Smooth muscle cell (in vitro differentiated cells): ENCODE measurements at regions not wholly inside any gene's neighbourhood (a gene's known extent, or its start where the extent isn't known, plus 50 kb on each side); places are given as distances from the start of the nearest gene placed in this dataset.

Experiments used
- DNase-seq: peaks from one replicate; lab custom pipeline; 2025; ENCODE audit not compliant: unreplicated experiment; lab: John Stamatoyannopoulos, UW
- H2AFZ ChIP-seq: fragments of 200-600 bp; sonication (generic); 2 replicates; pipeline ENCODE4 v1.6.0; 2016; ENCODE audit warnings: antibody characterized with exemption, low read depth, mild to moderate bottlenecking
- H3F3A ChIP-seq: fragments of 200-600 bp; sonication (generic); 2 replicates; pipeline ENCODE4 v1.6.0; 2017; ENCODE audit warnings: antibody characterized with exemption, low read depth
- H3K27ac ChIP-seq: fragments of 200-600 bp; sonication (generic); 2 replicates; pipeline ENCODE4 v1.5.1; 2016; ENCODE audit warnings: low read depth, mild to moderate bottlenecking
- H3K27me3 ChIP-seq: fragments of 200-600 bp; sonication (generic); 2 replicates; pipeline ENCODE4 v1.6.1; 2016; ENCODE audit warnings: low read depth, mild to moderate bottlenecking
- H3K36me3 ChIP-seq: fragments of 200-600 bp; sonication (generic); 2 replicates; pipeline ENCODE4 v1.5.1; 2016; ENCODE audit warnings: low read depth
- H3K4me1 ChIP-seq: fragments of 200-600 bp; sonication (generic); 2 replicates; pipeline ENCODE4 v1.5.1; 2016; ENCODE audit warnings: low read depth
- H3K4me2 ChIP-seq: fragments of 200-600 bp; sonication (generic); 2 replicates; pipeline ENCODE4 v1.6.0; 2016; ENCODE audit warnings: mild to moderate bottlenecking
- H3K4me3 ChIP-seq: fragments of 200-600 bp; sonication (generic); 2 replicates; pipeline ENCODE4 v1.5.1; 2016; ENCODE audit warnings: mild to moderate bottlenecking
- H3K79me2 ChIP-seq: fragments of 200-600 bp; sonication (generic); 2 replicates; pipeline ENCODE4 v1.6.0; 2016; ENCODE audit warnings: low read depth, mild to moderate bottlenecking
- H3K9ac ChIP-seq: fragments of 200-600 bp; sonication (generic); 2 replicates; pipeline ENCODE4 v1.6.0; 2016; ENCODE audit warnings: low read depth
- H3K9me3 ChIP-seq: fragments of 200-600 bp; sonication (generic); replicated peaks from 2 replicates; pipeline ENCODE4 v1.5.1; 2016; ENCODE audit warnings: low read depth
- H4K20me1 ChIP-seq: fragments of 200-600 bp; sonication (generic); 2 replicates; pipeline ENCODE4 v1.6.0; 2016; ENCODE audit warnings: low read depth
- CTCF ChIP-seq: fragments of 200-600 bp; sonication (generic); IDR thresholded peaks from 2 replicates; pipeline ENCODE4 v1.5.1; 2017; ENCODE audit warnings: borderline replicate concordance, mild to moderate bottlenecking, antibody characterized with exemption; ENCODE audit not compliant: insufficient read depth, poor library complexity, severe bottlenecking
- WGBS: methylation state at CpG from one replicate; pipeline ENCODE4 v1.1.7; 2016; ENCODE audit warnings: low lambda C conversion rate; 5-methylcytosine and 5-hydroxymethylcytosine counted together

- no peaks in the 10 kb centered on the region for H3K79me2 ChIP-seq
- H3K9me3 ChIP-seq: no peaks in the 10 kb centered on the region
- no peak overlapping the region for H3K4me2 ChIP-seq
- H3K27ac ChIP-seq: no peak overlapping the region
- H3K27me3 ChIP-seq: no peaks in the 10 kb centered on the region
- no peak for DNase-seq
- no peaks in the 10 kb centered on the region for H3K4me1 ChIP-seq
- WGBS: 90% methylated on average over 3 of the region's 3 CpGs
- no peak overlapping the region for H2AFZ ChIP-seq
- no peak overlapping the region for H3K9ac ChIP-seq
- H3K36me3 ChIP-seq: no peaks in the 10 kb centered on the region
- H4K20me1 ChIP-seq: no peaks in the 10 kb centered on the region
- no peaks in the 10 kb centered on the region for H3F3A ChIP-seq
- no peak for TF ChIP-seq CTCF
- no peak overlapping the region for H3K4me3 ChIP-seq
Observed at GRCh38 chr10:30793093-30793492, 163.5 kb upstream of the LYZL2 start.

GRCh38 chr10:30792025-30792424, 162.5 kb upstream of the LYZL2 start:
- WGBS: 83% methylated on average over 2 of the region's 2 CpGs
- TF ChIP-seq CTCF: no peak

GRCh38 chr10:30791197-30791611, 161.7 kb upstream of the LYZL2 start:
- Histone ChIP-seq H3K4me3 (no peak overlapping the region), H3F3A (no peaks in the 10 kb centered on the region), H3K4me2 (no peak overlapping the region), H4K20me1 (no peaks in the 10 kb centered on the region), H3K9me3 (no peaks in the 10 kb centered on the region), H3K27ac (no peak overlapping the region), H3K4me1 (no peaks in the 10 kb centered on the region), H2AFZ (no peak overlapping the region), H3K9ac (no peak overlapping the region), H3K79me2 (no peaks in the 10 kb centered on the region), H3K36me3 (no peaks in the 10 kb centered on the region), H3K27me3 (no peaks in the 10 kb centered on the region)
- WGBS: 73% methylated on average over 5 of the region's 5 CpGs
- TF ChIP-seq CTCF: no peak
- no peak for DNase-seq

More at GRCh38 chr10:30792025-30792424, 162.5 kb upstream of the LYZL2 start:
- H3K4me1 ChIP-seq: no peaks in the 10 kb centered on the region
- H3K36me3 ChIP-seq: no peaks in the 10 kb centered on the region
- no peaks in the 10 kb centered on the region for H3K79me2 ChIP-seq
- H3K27ac ChIP-seq: no peak overlapping the region
- no peaks in the 10 kb centered on the region for H3K27me3 ChIP-seq
- no peaks in the 10 kb centered on the region for H3K9me3 ChIP-seq
- H3K9ac ChIP-seq: no peak overlapping the region
- no peak overlapping the region for H2AFZ ChIP-seq
- H3K4me3 ChIP-seq: no peak overlapping the region
- H4K20me1 ChIP-seq: no peaks in the 10 kb centered on the region
- DNase-seq: no peak
- H3F3A ChIP-seq: no peaks in the 10 kb centered on the region
- no peak overlapping the region for H3K4me2 ChIP-seq

- Histone ChIP-seq H3K27me3 (no peaks in the 10 kb centered on the region), H3K9ac (no peak overlapping the region), H4K20me1 (no peaks in the 10 kb centered on the region), H3F3A (no peaks in the 10 kb centered on the region), H3K79me2 (no peaks in the 10 kb centered on the region), H3K4me1 (no peaks in the 10 kb centered on the region), H3K4me2 (no peak overlapping the region), H3K9me3 (no peaks in the 10 kb centered on the region), H3K36me3 (no peaks in the 10 kb centered on the region), H2AFZ (no peak overlapping the region), H3K4me3 (no peak overlapping the region), H3K27ac (no peak overlapping the region)
- no peak for DNase-seq
- WGBS: 95% methylated on average over 9 of the region's 10 CpGs
- TF ChIP-seq CTCF: no peak
Observed at GRCh38 chr10:30789806-30790205, 160.3 kb upstream of the LYZL2 start.
